Immature natural killer cell (primary cell): ENCODE measurements at regions not wholly inside any gene's neighbourhood (a gene's known extent, or its start where the extent isn't known, plus 50 kb on each side); places are given as distances from the start of the nearest gene placed in this dataset.
"Not testable (repeated sequence)": the region's sequence is repeated elsewhere in the genome, so short reads cannot be mapped to it uniquely, and the experiment has no call there.

Experiments
- DNase-seq, 3 donors: peaks; one replicate each; pipeline ENCODE4 v3.0.0; 2022; ENCODE audit warnings: mixed read lengths in 1 of 3
- H3K27ac Mint-ChIP-seq, 6 donors: one replicate each; pipeline ENCODE4 v1.8.0; 2020; ENCODE audit warnings: mixed read lengths in 6 of 6, mild to moderate bottlenecking in 5 of 6, inconsistent platforms in 4 of 6, moderate library complexity in 3 of 6
- H3K27me3 Mint-ChIP-seq, 3 donors: one replicate each; pipeline ENCODE4 v1.8.0; 2020 to 2021; ENCODE audit warnings: low read depth in 3 of 3, mild to moderate bottlenecking in 3 of 3, mixed read lengths in 3 of 3, moderate library complexity in 3 of 3, inconsistent platforms in 1 of 3
- H3K36me3 Mint-ChIP-seq, 3 donors: one replicate each; pipeline ENCODE4 v1.8.0; 2020; ENCODE audit warnings: mixed read lengths in 3 of 3, inconsistent platforms in 2 of 3, mild to moderate bottlenecking in 2 of 3
- H3K4me1 Mint-ChIP-seq, 2 donors: one replicate each; pipeline ENCODE4 v1.8.0; 2020; ENCODE audit warnings: inconsistent platforms in 2 of 2, mild to moderate bottlenecking in 2 of 2, mixed read lengths in 2 of 2, moderate library complexity in 1 of 2
- H3K4me3 Mint-ChIP-seq, 5 donors: one replicate each; pipeline ENCODE4 v1.8.0; 2020; ENCODE audit warnings: mild to moderate bottlenecking in 5 of 5, mixed read lengths in 5 of 5, inconsistent platforms in 3 of 5, moderate library complexity in 3 of 5
- H3K9me3 Mint-ChIP-seq, 6 donors: one replicate each; pipeline ENCODE4 v1.8.0; 2020; ENCODE audit warnings: mild to moderate bottlenecking in 6 of 6, mixed read lengths in 6 of 6, inconsistent platforms in 4 of 6, moderate library complexity in 3 of 6

- Mint-ChIP-seq H3K27ac (no peak overlapping the region), H3K4me3 (no peak overlapping the region), H3K9me3 (no peaks in the 10 kb centered on the region), H3K27me3 (peaks cover 0 to 4% (median 3%) of the 10 kb centered on the region in 3 donors), H3K36me3 (no peaks in the 10 kb centered on the region), H3K4me1 (peaks cover 14 to 20% of the 10 kb centered on the region in 2 donors)
- no peak for DNase-seq
These were observed 50.0 kb downstream of the SOD2 start for GRCh38 chr6:159642995-159643394.

DNA sequence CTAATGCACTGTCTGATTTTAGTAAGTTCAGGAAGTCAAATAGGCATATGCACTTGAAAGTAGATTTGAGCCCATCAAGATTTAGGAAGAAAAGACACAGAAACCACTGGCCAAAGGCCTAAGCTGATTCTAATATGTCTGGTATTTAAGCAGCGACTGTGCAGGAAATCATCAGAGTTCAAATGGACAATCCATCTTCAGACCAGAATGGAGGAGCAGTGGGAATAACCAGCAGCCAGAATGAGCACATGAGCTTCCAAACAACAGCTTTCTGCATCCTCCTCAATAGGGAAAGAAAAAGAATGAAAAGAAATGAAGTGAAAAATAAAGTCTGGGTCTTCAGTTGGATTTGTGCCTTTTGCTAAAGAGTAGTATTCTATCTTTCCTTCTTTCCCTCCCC lies 50.6 kb downstream of the SOD2 start:
- Mint-ChIP-seq H3K4me1 (peaks cover 14 to 20% of the 10 kb centered on the region in 2 donors), H3K27me3 (peaks cover 0 to 4% (median 3%) of the 10 kb centered on the region in 3 donors), H3K36me3 (no peaks in the 10 kb centered on the region), H3K4me3 (no peak overlapping the region), H3K27ac (peak overlapping the region in 1 of 6 donors; percentile 41), H3K9me3 (no peaks in the 10 kb centered on the region)
- no peak for DNase-seq

DNA sequence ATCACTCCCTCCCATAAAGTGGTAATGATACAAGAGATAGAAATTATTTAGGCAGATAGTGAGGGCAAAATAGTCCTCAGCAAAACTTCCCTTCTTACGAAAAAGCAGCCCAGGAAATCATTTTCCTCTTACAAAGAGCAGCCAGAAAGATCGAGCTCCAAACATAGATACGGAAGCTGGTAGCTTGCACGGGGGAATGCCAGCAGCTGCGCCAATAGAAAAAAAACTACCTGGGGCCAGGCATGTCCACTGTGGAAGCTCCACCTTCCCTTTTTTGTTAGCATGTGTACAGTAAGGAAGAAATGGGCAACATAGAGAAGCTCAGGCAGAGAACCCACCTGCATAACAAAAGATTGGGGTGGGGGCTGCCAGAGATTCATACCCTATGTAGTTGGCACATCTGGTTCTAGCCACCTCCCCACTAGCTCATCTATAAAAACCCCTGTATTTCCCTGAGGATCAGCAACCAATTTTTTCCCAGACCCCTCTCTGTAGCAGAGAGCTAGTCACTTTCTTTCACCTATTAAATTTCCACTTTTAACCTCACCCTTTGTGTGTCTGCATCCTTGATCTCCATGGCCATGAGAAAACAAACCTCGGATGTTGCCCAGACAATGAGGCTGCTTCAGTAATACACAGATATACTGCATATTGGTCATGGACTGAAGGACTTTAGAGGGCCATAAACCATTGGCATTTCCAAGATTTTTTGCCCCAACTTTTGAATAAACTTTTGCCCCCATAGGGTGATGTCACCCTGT lies 52.1 kb downstream of the SOD2 start:
- no peak for DNase-seq
- Mint-ChIP-seq H3K36me3 (no peaks in the 10 kb centered on the region), H3K4me3 (no peak overlapping the region), H3K4me1 (peaks cover 8% of the 10 kb centered on the region in 2 donors), H3K27me3 (peaks cover 0 to 4% (median 1%) of the 10 kb centered on the region in 3 donors), H3K27ac (no peak overlapping the region), H3K9me3 (no peaks in the 10 kb centered on the region)

GRCh38 chr6:159640322-159640721 lies 52.7 kb downstream of the SOD2 start:
- Mint-ChIP-seq H3K36me3 (no peaks in the 10 kb centered on the region), H3K9me3 (no peaks in the 10 kb centered on the region), H3K4me1 (peaks cover 2% of the 10 kb centered on the region in 2 donors), H3K27ac (no peak overlapping the region), H3K27me3 (peaks cover 0 to 4% (median 1%) of the 10 kb centered on the region in 3 donors), H3K4me3 (no peak overlapping the region)
- DNase-seq: no peak

DNA sequence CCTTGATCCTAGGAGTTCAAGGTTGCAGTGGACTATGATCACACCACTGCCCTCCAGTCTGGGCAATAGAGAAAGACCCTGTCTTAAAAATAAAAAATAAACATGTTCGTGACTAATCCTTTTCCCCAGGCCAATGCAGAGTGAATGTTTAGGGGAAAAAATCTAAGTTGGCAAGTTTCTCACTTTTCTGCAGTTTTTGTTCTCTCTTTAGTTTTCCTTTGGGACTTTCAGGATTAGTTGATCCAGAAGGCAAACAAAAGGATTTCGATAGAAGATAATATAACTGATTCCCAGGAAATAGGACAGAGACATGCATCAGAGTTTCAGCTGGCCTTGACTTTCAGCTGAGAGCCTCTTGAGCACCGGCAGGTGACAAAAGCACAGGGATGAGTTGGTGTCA lies 53.3 kb downstream of the SOD2 start:
- Mint-ChIP-seq H3K27me3 (peaks cover 0 to 4% (median 0%) of the 10 kb centered on the region in 3 donors), H3K36me3 (no peaks in the 10 kb centered on the region), H3K4me1 (no peaks in the 10 kb centered on the region), H3K27ac (no peak overlapping the region), H3K4me3 (no peak overlapping the region), H3K9me3 (no peaks in the 10 kb centered on the region)
- no peak for DNase-seq

- no peaks in the 10 kb centered on the region for H3K4me1 Mint-ChIP-seq
- no peak for DNase-seq
- H3K27me3 Mint-ChIP-seq: no peaks in the 10 kb centered on the region
- H3K4me3 Mint-ChIP-seq: no peak overlapping the region
- no peaks in the 10 kb centered on the region for H3K9me3 Mint-ChIP-seq
- H3K36me3 Mint-ChIP-seq: peaks cover 0 to 4% (median 0%) of the 10 kb centered on the region in 3 donors
- no peak overlapping the region for H3K27ac Mint-ChIP-seq
These were observed 59.8 kb downstream of the SOD2 start for GRCh38 chr6:159633196-159633595.

- no peak for DNase-seq
- Mint-ChIP-seq H3K4me1 (no peaks in the 10 kb centered on the region), H3K27ac (no peak overlapping the region), H3K4me3 (no peak overlapping the region), H3K36me3 (peaks cover 0 to 4% (median 0%) of the 10 kb centered on the region in 3 donors), H3K27me3 (no peaks in the 10 kb centered on the region), H3K9me3 (no peaks in the 10 kb centered on the region)
These were observed 61.2 kb downstream of the SOD2 start for GRCh38 chr6:159631886-159632285.

- H3K4me1 Mint-ChIP-seq: no peaks in the 10 kb centered on the region
- H3K9me3 Mint-ChIP-seq: no peaks in the 10 kb centered on the region
- no peak for DNase-seq
- no peaks in the 10 kb centered on the region for H3K27me3 Mint-ChIP-seq
- no peak overlapping the region for H3K4me3 Mint-ChIP-seq
- H3K36me3 Mint-ChIP-seq: no peaks in the 10 kb centered on the region
- H3K27ac Mint-ChIP-seq: no peak overlapping the region
These were observed 65.1 kb downstream of the SOD2 start for GRCh38 chr6:159627939-159628338.

DNA sequence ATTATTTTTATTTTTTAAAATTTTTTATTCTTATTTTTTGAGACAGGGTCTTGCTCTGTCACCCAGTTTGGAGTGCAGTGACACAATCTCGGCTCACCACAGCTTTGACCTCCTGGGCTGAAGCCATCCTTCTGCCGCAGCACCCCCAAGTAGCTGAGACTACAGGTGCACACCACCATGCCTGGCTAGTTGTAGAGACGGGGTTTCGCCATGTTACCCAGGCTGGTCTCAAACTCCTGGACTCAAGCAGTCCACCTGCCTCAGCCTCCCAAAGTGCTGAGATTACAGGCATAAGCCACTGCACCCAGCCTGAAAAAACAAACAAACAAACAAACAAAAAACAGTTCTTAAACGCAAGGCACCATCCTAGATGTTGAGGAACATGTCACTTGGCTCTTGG lies 66.5 kb downstream of the SOD2 start:
- H3K4me1 Mint-ChIP-seq, DNase-seq, H3K27ac Mint-ChIP-seq, H3K9me3 Mint-ChIP-seq, H3K27me3 Mint-ChIP-seq, H3K4me3 Mint-ChIP-seq, H3K36me3 Mint-ChIP-seq: not testable (repeated sequence)

DNA sequence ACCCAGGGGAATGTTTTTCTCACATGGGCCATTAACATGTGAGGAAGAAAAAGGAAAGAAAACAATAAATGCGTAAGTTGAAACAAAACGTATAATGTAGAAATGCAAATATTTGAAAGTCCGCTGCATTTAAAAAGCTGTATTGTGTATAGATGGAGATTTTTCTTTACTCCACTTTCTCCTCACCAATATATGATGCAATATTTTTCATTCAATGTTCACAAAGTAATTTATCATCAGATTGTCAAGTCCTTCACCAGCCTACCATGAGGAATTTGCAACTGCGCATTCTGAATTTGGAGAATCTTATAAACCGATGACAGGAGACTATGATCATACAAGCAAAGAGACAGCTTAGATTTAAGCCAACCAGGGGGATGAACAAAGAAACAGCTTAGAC lies 69.9 kb downstream of the SOD2 start:
- no peaks in the 10 kb centered on the region for H3K4me1 Mint-ChIP-seq
- no peak overlapping the region for H3K27ac Mint-ChIP-seq
- H3K4me3 Mint-ChIP-seq: no peak overlapping the region
- peaks cover 0 to 3% (median 1%) of the 10 kb centered on the region in 6 donors for H3K9me3 Mint-ChIP-seq
- peaks cover 0 to under 1% (median under 1%) of the 10 kb centered on the region in 3 donors for H3K36me3 Mint-ChIP-seq
- peaks cover 0 to 9% (median 0%) of the 10 kb centered on the region in 3 donors for H3K27me3 Mint-ChIP-seq
- no peak for DNase-seq

DNA sequence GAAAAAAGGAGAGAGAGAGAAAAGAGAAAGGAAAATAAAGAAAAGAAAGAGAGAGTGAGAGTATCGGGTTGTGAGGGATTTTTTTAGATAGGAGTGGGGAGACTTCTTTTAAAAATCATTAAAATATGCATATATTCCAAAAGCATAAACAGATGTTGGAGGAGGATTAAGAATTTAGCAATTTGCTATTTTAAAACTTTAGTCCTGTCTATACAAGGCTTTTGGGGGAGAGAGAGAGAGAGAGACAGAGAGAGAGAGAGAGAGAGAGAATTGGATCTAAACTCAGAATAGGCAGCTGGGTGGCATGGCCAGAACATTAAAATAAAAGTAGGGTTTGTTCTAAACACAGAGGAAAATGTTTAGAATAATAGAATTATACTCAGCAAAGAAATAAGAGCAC lies 72.1 kb downstream of the SOD2 start:
- Mint-ChIP-seq H3K36me3 (peaks cover 5 to 15% (median 7%) of the 10 kb centered on the region in 3 donors), H3K27ac (no peak overlapping the region), H3K27me3 (peaks cover 0 to 9% (median 4%) of the 10 kb centered on the region in 3 donors), H3K4me3 (no peak overlapping the region), H3K4me1 (no peaks in the 10 kb centered on the region), H3K9me3 (peaks cover 16 to 25% (median 21%) of the 10 kb centered on the region in 6 donors)
- no peak for DNase-seq

GRCh38 chr6:159617444-159617843 lies 75.6 kb downstream of the SOD2 start:
- DNase-seq: no peak
- Mint-ChIP-seq H3K27me3 (peaks cover 5 to 9% (median 7%) of the 10 kb centered on the region in 3 donors), H3K36me3 (peaks cover 5 to 15% (median 7%) of the 10 kb centered on the region in 3 donors), H3K27ac (no peak overlapping the region), H3K4me3 (no peak overlapping the region), H3K4me1 (no peaks in the 10 kb centered on the region), H3K9me3 (peaks cover 20 to 34% (median 27%) of the 10 kb centered on the region in 6 donors)

DNA sequence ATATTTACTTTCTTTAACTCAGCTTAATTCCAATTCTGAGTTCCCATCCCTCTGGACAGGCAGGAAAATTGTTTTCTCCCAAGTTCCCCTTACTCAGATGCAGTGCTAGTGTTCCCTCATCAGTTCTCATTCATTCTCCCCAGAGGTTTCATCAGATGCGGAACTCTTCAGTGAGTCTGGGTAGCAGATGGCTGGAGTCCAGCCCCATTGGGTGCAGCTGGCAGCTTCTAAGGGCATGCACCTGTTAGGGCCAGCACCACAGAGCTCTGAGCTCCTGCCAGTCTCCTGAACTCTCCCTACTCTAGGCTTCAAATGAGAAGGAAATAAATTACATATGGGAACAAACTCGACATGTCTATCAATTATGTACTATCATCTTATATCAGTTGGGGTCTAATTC lies 76.6 kb downstream of the SOD2 start:
- H3K9me3 Mint-ChIP-seq: peaks cover 20 to 34% (median 27%) of the 10 kb centered on the region in 6 donors
- peaks cover 7 to 9% (median 9%) of the 10 kb centered on the region in 3 donors for H3K27me3 Mint-ChIP-seq
- H3K4me1 Mint-ChIP-seq: no peaks in the 10 kb centered on the region

DNA sequence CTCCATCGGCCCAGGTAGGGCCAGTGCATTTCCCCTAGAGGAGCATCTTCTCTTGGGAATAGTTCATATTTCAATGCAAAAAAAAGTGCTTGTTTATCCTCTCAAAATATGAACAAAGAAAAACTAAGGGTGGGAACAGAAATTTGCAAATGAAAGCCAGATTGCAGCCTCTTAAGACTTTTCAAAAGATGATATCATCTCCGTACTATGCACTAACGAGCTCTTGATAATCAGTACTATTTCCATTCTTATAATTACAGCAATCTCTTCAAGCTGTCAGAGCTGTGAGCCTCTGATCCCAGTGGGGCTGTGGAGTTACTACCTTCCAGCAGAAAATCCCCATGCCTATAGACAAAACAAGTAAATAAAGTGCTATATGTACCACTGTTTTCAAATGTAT lies 77.1 kb downstream of the SOD2 start:
- H3K27ac Mint-ChIP-seq: no peak overlapping the region
- H3K27me3 Mint-ChIP-seq: peaks cover 7 to 11% (median 8%) of the 10 kb centered on the region in 3 donors
- peaks cover 5 to 15% (median 7%) of the 10 kb centered on the region in 3 donors for H3K36me3 Mint-ChIP-seq
- H3K4me3 Mint-ChIP-seq: no peak overlapping the region
- H3K4me1 Mint-ChIP-seq: no peaks in the 10 kb centered on the region
- no peak for DNase-seq
- H3K9me3 Mint-ChIP-seq: peaks cover 20 to 34% (median 27%) of the 10 kb centered on the region in 6 donors

More for the DNA sequence above, 76.6 kb downstream of the SOD2 start:
- Mint-ChIP-seq H3K27ac (no peak overlapping the region), H3K36me3 (peaks cover 5 to 15% (median 7%) of the 10 kb centered on the region in 3 donors), H3K4me3 (no peak overlapping the region)
- no peak for DNase-seq

DNA sequence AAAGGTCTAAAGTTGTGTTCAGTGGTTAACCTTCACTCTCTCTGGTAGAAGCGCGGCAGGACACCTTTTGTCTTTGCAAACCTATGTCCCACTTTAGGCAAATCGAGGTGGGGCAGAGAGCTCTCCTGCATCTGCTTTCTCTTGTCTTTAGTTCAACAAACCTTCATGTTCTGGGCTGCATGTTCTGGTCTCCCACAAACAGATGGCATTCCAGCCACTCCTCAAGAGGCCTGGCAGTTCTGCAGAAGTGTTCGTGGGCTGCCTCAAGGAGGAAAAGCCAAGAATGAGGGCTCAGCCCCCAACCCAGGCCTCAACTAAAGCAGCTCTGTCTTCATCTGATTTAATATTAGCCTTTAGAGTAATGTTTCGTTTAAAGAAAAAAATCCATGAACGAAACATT lies 82.2 kb downstream of the SOD2 start:
- H3K36me3 Mint-ChIP-seq: peaks cover 0 to 3% (median 0%) of the 10 kb centered on the region in 3 donors
- H3K4me1 Mint-ChIP-seq: no peaks in the 10 kb centered on the region
- H3K9me3 Mint-ChIP-seq: peaks cover 2 to 11% (median 6%) of the 10 kb centered on the region in 6 donors
- peaks cover 4 to 8% (median 7%) of the 10 kb centered on the region in 3 donors for H3K27me3 Mint-ChIP-seq
- no peak overlapping the region for H3K27ac Mint-ChIP-seq
- DNase-seq: no peak
- H3K4me3 Mint-ChIP-seq: no peak overlapping the region
